GM10266 (cell line): ENCODE measurements at regions not wholly inside any gene's neighbourhood (a gene's known extent, or its start where the extent isn't known, plus 50 kb on each side); places are given as distances from the start of the nearest gene placed in this dataset.

Experiments
- DNase-seq: peaks from one replicate; pipeline ENCODE4 v3.0.0; 2012; ENCODE audit errors: extremely low spot score
- CTCF ChIP-seq: IDR thresholded peaks from 2 replicates; pipeline ENCODE4 v1.5.1; 2012; ENCODE audit warnings: mild to moderate bottlenecking, low read depth; ENCODE audit not compliant: control insufficient read depth, insufficient read depth; ENCODE audit errors: missing control alignments

- no peak for DNase-seq
- TF ChIP-seq CTCF: no peak
Measured at GRCh38 chr3:18666655-18667054, 241.5 kb upstream of the SATB1 start.

GRCh38 chr3:18660059-18660458, 234.9 kb upstream of the SATB1 start:
- no peak for DNase-seq
- TF ChIP-seq CTCF: no peak

- DNase-seq: no peak
- TF ChIP-seq CTCF: no peak
Measured at GRCh38 chr3:18657858-18658820, 233.0 kb upstream of the SATB1 start.

- no peak for DNase-seq
- TF ChIP-seq CTCF: no peak
Measured at GRCh38 chr3:18656866-18657265, 231.7 kb upstream of the SATB1 start.

GRCh38 chr3:18656410-18656809, 231.3 kb upstream of the SATB1 start:
- no peak for DNase-seq
- no peak for TF ChIP-seq CTCF

GRCh38 chr3:18655827-18656226, 230.7 kb upstream of the SATB1 start:
- TF ChIP-seq CTCF: no peak

GRCh38 chr3:18652781-18653180, 227.6 kb upstream of the SATB1 start:
- no peak for TF ChIP-seq CTCF
- DNase-seq: no peak

More at GRCh38 chr3:18655827-18656226, 230.7 kb upstream of the SATB1 start:
- DNase-seq: no peak
